Mammary epithelial cell (primary cell): ENCODE measurements at regions not wholly inside any gene's neighbourhood (a gene's known extent, or its start where the extent isn't known, plus 50 kb on each side); places are given as distances from the start of the nearest gene placed in this dataset.

Experiments used
- CTCF ChIP-seq, 2 donors: IDR thresholded peaks in 1 of 2; conservative IDR thresholded peaks in 1 of 2; 2 replicates each; pipeline ENCODE4 v1.5.1; 2011 to 2012; ENCODE audit warnings: inconsistent platforms in 2 of 2, low read length in 2 of 2, mild to moderate bottlenecking in 2 of 2, control low read depth in 1 of 2, low read depth in 1 of 2; ENCODE audit not compliant: insufficient read depth in 1 of 2; ENCODE audit errors: extremely low read depth in 1 of 2
- EZH2 ChIP-seq: IDR thresholded peaks from 2 replicates; pipeline ENCODE4 v1.6.1; 2012; ENCODE audit warnings: low read length, inconsistent platforms, borderline replicate concordance

- TF ChIP-seq CTCF (conservative IDR thresholded peaks at IDR 0.05 in 1 of 2, IDR thresholded peaks at IDR 0.05 in 1 of 2; ENCODE audit: extremely low read depth in 1 of 2, insufficient read depth in 1 of 2, low read depth in 1 of 2, low read length in 2 of 2) (no peak), EZH2 (no peak)
These were observed 1023.8 kb downstream of the FAT4 start for GRCh38 chr4:126338548-126338947.
